GM12878 (cell line): ENCODE measurements at regions not wholly inside any gene's neighbourhood (a gene's known extent, or its start where the extent isn't known, plus 50 kb on each side); places are given as distances from the start of the nearest gene placed in this dataset.

Source experiments
- ATAC-seq: fragments of 200-7000 bp; cut with Tn5 transposase; 3 replicates; pipeline ENCODE4 v1.9.1; 2020; ENCODE audit warnings: mild to moderate bottlenecking, moderate library complexity
- BruUV-seq: library from RNA; stranded (reverse); fragments of 400-500 nt; replicated peaks from 2 replicates; lab custom pipeline; 2021; lab: Mats Ljungman, UMichigan
- CTCF ChIA-PET: fragments of 300-600 bp; sonication (Branson Sonifier 250); formaldehyde crosslinking; extraction: SDS; loops from one replicate; lab custom pipeline; 2021; ENCODE audit warnings: inconsistent platforms; lab: Yijun Ruan, JAX
- POLR2A ChIA-PET: fragments of 350-600 bp; formaldehyde crosslinking; extraction: SDS; loops from one replicate; lab custom pipeline; 2021; ENCODE audit warnings: inconsistent platforms; lab: Charles Lee
- RAD21 ChIA-PET: fragments of 300-600 bp; sonication (Branson Sonifier 250); formaldehyde crosslinking; loops from one replicate; lab custom pipeline; 2023; ENCODE audit warnings: antibody characterized with exemption; ENCODE audit not compliant: unreplicated experiment; lab: Charles Lee
- SMC1A ChIA-PET: fragments of 300-600 bp; sonication (Branson Sonifier 250); formaldehyde crosslinking; loops from one replicate; lab custom pipeline; 2023; ENCODE audit not compliant: unreplicated experiment, uncharacterized antibody; lab: Charles Lee
- DNase-seq: peaks from one replicate; pipeline ENCODE4 v3.0.0-alpha.2; 2011; ENCODE audit warnings: low read depth, low spot score
- FAIRE-seq: peaks from 3 replicates; lab custom pipeline; 2011; peaks lifted over from hg19 to GRCh38; lab: Jason Lieb, UNC
- H2AFZ ChIP-seq: 2 replicates; pipeline ENCODE4 v1.6.0; 2011; ENCODE audit warnings: low read depth, low read length, control low read depth; ENCODE audit not compliant: control insufficient read depth
- H3K27ac ChIP-seq: 2 replicates; pipeline ENCODE4 v1.5.1; 2011; ENCODE audit warnings: control low read depth; ENCODE audit not compliant: control insufficient read depth, insufficient read depth
- H3K27me3 ChIP-seq, 2 experiments: replicated peaks in 1 of 2; 2 replicates each; pipeline versions ENCODE4 v1.6.0 to v1.6.1; 2011; ENCODE audit warnings: low read length in 1 of 2; ENCODE audit not compliant: control insufficient read depth in 2 of 2, insufficient read depth in 2 of 2
- H3K36me3 ChIP-seq, 2 experiments: 2 replicates each; pipeline ENCODE4 v1.5.1; 2011; ENCODE audit warnings: low read length in 1 of 2; ENCODE audit not compliant: control insufficient read depth in 2 of 2, insufficient read depth in 2 of 2
- H3K4me1 ChIP-seq: 2 replicates; pipeline ENCODE4 v1.6.1; 2011; ENCODE audit warnings: mild to moderate bottlenecking, low read length, moderate library complexity, mixed read lengths; ENCODE audit not compliant: control insufficient read depth, insufficient read depth
- H3K4me2 ChIP-seq: 2 replicates; pipeline ENCODE4 v1.6.0; 2011; ENCODE audit warnings: control low read depth; ENCODE audit not compliant: control insufficient read depth, insufficient read depth
- H3K4me3 ChIP-seq: fragments of 200-600 bp; sonication (generic); 2 replicates; pipeline ENCODE4 v1.5.1; 2016
- H3K79me2 ChIP-seq: 2 replicates; pipeline ENCODE4 v1.6.0; 2011; ENCODE audit warnings: low read length; ENCODE audit not compliant: control insufficient read depth, insufficient read depth
- H3K9ac ChIP-seq: 2 replicates; pipeline ENCODE4 v1.8.0; 2011; ENCODE audit warnings: low read length, control low read depth, mixed read lengths; ENCODE audit not compliant: control insufficient read depth, insufficient read depth
- H3K9me3 ChIP-seq: replicated peaks from 3 replicates; pipeline ENCODE4 v1.5.1; 2011; ENCODE audit warnings: mild to moderate bottlenecking, low read length; ENCODE audit not compliant: control insufficient read depth, insufficient read depth
- H4K20me1 ChIP-seq: 2 replicates; pipeline ENCODE4 v1.6.0; 2011; ENCODE audit not compliant: control insufficient read depth, insufficient read depth
- CEBPB ChIP-seq, 2 experiments: fragments of 150-350 bp in 1 of 2; IDR thresholded peaks; 2 replicates each; pipeline ENCODE4 v1.6.1; 2012 to 2014; ENCODE audit warnings: low read depth in 2 of 2, low read length in 2 of 2, borderline replicate concordance in 1 of 2, inconsistent platforms in 1 of 2
- IRF5 ChIP-seq: fragments of 450-650 bp; IDR thresholded peaks from 2 replicates; pipeline ENCODE4 v1.6.1; 2017; ENCODE audit warnings: borderline replicate concordance
- KAT2A ChIP-seq: conservative IDR thresholded peaks from 2 replicates; pipeline ENCODE4 v1.6.1; 2011; ENCODE audit warnings: low read depth, low read length; ENCODE audit not compliant: control insufficient read depth
- PBX3 ChIP-seq: IDR thresholded peaks from 2 replicates; pipeline ENCODE4 v1.6.1; 2011; ENCODE audit warnings: mild to moderate bottlenecking, low read depth, low read length, moderate library complexity; ENCODE audit not compliant: insufficient replicate concordance
- RELB ChIP-seq: fragments of 450-650 bp; IDR thresholded peaks from 2 replicates; pipeline ENCODE4 v1.6.1; 2017; ENCODE audit warnings: low read depth, mild to moderate bottlenecking, moderate library complexity
- SP1 ChIP-seq: IDR thresholded peaks from one replicate; pipeline ENCODE4 v1.6.1; 2011; ENCODE audit warnings: low read depth, low read length
- SREBF2 ChIP-seq: IDR thresholded peaks from 2 replicates; pipeline ENCODE4 v1.6.1; 2012; ENCODE audit warnings: mild to moderate bottlenecking, low read length
- WRNIP1 ChIP-seq: IDR thresholded peaks from 2 replicates; pipeline ENCODE4 v1.6.1; 2011; ENCODE audit warnings: low read depth, low read length, improper control_type of control experiment, borderline replicate concordance
- WGBS: methylation state at CpG from one replicate; pipeline ENCODE4 v1.1.6; 2016; ENCODE audit warnings: low lambda C conversion rate; ENCODE audit not compliant: insufficient replicate concordance, insufficient coverage; ENCODE audit errors: missing lambda C conversion rate; 5-methylcytosine and 5-hydroxymethylcytosine counted together
- in situ Hi-C: fragments of 300-500 bp; cut with MboI; formaldehyde crosslinking; loops from 9 replicates; pipeline ENCODE4 v1.14.3; 2018; ENCODE audit warnings: mixed read lengths
- intact Hi-C: fragments of 100-400 bp; cut with micrococcal nuclease; formaldehyde crosslinking; loops from one replicate; pipeline ENCODE4 v1.14.2; 2022; ENCODE audit not compliant: unreplicated experiment

GRCh38 chr2:19124135-19124534 lies 234.3 kb downstream of the OSR1 start (continued):
- TF ChIP-seq IRF5 (no peak), PBX3 (no peak), KAT2A (no peak), SP1 (no peak), SREBF2 (no peak)

GRCh38 chr2:19123556-19123955 lies 234.9 kb downstream of the OSR1 start:
- no peaks in the 10 kb centered on the region for H3K79me2 ChIP-seq
- no peak for DNase-seq
- H3K9ac ChIP-seq: no peak overlapping the region
- no peaks in the 10 kb centered on the region for H3K27me3 ChIP-seq
- POLR2A ChIA-PET: no interaction called here
- BruUV-seq: no TSS peak
- RAD21 ChIA-PET: no interaction called here
- H3K9me3 ChIP-seq: no peaks in the 10 kb centered on the region
- H3K4me3 ChIP-seq: no peak overlapping the region
- no peaks in the 10 kb centered on the region for H3K36me3 ChIP-seq
- SMC1A ChIA-PET: interaction anchor here (1.0 kb wide), 1 partner anchor 12 kb away, joined by 3 read pairs; no protein-coding TSS in a partner anchor
- no peaks in the 10 kb centered on the region for H3K4me1 ChIP-seq
- no peak for FAIRE-seq
- H3K27ac ChIP-seq: no peak overlapping the region
- TF ChIP-seq CEBPB (IDR thresholded peaks at IDR 0.05; ENCODE audit: borderline replicate concordance in 1 of 2, low read depth in 2 of 2, low read length in 2 of 2) (no peak), RELB (no peak), WRNIP1 (no peak)
- no peak overlapping the region for H3K4me2 ChIP-seq
- in situ Hi-C loops: no loop called here
- CTCF ChIA-PET: no interaction called here
- no peak overlapping the region for H2AFZ ChIP-seq
- intact Hi-C loops: no loop called here
- 0% methylated on average over 2 of the region's 2 CpGs for WGBS
- H4K20me1 ChIP-seq: no peaks in the 10 kb centered on the region
- no peak for ATAC-seq
